ENCODE measurements at regions not wholly inside any gene's neighbourhood (a gene's known extent, or its start where the extent isn't known, plus 50 kb on each side); places are given as distances from the start of the nearest gene placed in this dataset.

GRCh38 chr7:35967366-35968139, 166.7 kb downstream of the SEPTIN7 start:
- no peak for TF ChIP-seq CTCF (IDR thresholded peaks at IDR 0.05)
- TF ChIP-seq POLR2A (IDR thresholded peaks at IDR 0.05), result no peak
